T-helper 2 cell (primary cell): ENCODE measurements at regions not wholly inside any gene's neighbourhood (a gene's known extent, or its start where the extent isn't known, plus 50 kb on each side); places are given as distances from the start of the nearest gene placed in this dataset.
"Not testable (repeated sequence)": the region's sequence is repeated elsewhere in the genome, so short reads cannot be mapped to it uniquely, and the experiment has no call there.

Experiments
- DNase-seq, 5 experiments: peaks; one replicate each; pipeline versions ENCODE4 v3.0.0 to v3.0.0-alpha.2; 2012 to 2022

DNA sequence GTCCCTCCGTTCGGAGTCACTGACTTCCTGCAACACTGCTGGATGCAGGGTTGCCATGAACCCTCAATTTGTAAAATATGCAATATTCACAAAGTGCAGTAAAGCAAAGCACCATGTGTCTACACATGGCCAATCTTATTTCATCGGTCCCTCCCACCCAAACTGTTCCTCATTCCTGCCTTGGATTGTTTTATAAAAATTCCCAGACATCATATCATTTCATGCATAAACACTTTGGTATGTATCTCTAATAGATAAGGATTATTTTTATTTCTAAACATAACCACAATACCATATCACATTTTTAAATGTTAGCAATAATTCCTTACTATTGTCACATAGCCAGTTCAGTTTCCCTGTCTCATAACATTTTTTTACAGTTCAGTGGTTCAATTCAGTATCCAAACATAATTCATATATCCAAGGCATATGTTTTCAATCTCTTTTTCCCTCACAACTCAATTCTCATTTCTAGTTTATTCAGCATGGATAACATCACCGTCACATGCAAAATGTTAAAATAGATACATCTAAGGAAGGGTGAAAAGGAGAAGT is 82.0 kb upstream of the PCAT7 start:
- DNase-seq: no peak

DNA sequence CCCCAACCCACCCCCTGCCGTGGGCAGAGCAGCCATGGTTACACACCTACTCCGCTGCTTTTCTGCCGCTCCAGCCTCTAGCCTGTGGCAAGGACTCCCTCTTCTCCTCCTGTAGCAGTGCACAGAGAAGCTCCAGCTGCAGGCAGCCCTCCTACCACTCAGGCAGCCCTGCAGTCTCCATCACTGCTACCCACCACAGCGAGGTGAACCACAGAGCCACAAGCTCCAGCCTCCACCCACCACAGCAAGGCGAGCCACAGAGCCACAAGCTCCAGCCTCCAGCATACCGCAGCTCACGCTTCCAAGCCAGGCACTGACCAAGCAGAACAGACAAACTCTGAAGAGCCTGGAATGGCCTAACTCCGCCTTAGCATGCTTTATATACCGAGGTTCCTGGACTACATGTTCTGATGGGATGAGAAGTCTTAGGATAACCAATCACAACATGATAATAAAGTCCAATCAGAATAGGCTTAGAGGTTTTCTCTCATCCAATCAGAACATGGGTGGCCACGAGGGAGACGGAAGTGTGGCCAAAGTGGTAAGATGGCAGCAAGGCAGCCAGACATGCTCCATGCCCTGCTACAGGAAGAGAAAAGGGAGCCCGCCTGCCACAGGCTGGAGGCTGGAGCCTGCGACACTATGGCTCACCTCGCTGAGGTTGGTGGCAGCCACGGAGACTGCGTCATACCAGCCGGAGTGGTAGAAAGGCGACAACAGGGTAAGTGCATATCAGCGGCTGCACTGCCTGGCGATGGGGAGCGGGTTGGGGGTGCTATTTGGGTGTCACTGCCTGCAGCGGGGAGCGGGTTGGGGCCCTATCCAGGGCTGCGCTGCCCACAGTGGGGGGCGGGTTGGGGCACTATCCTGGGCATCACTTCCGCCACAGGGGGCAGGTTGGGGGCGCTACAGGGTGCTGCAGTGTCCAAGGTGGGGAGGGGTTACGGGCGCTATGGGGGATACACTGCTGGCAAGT is 75.8 kb upstream of the PCAT7 start:
- DNase-seq: no peak

DNA sequence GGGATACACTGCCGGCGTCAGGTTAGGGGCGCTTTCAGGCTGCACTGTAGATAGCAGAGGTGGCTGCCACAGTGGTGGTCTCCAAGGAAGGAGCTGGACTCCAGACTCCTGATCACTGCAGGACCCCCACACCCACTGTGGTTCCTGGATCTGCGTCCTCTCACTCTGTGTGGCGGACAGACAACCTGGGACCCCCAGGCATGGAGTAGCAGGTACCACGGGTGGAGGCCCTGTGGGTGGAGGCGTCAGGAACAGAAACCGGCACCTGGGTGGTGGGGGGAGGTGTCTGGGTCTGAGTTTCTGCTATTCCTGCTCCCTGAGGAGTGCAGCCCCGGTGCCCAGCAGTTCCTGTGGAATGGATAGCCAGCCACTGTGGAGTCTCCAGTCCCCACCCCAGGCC is 75.1 kb upstream of the PCAT7 start:
- no peak for DNase-seq

DNA sequence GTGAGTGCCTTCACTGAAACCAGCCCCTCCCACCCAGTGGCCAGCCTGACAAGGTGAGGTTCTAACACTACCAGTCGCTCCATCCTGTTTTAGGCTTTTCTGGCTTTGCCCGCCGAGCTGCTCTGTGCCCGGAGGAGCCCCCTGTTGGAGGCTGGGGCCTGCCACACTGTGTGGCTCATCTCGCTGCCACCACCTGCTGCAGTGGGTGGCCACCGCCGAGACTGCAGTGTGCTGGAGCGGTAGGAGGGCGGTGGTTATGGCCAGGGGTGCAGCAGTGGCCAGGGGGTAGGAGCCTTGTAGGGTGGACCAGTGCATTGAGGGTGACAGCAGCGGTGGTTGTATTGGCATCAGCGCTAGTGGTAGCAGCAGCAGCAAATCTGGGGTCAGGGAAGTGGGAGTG is 74.7 kb upstream of the PCAT7 start:
- DNase-seq: no peak

DNA sequence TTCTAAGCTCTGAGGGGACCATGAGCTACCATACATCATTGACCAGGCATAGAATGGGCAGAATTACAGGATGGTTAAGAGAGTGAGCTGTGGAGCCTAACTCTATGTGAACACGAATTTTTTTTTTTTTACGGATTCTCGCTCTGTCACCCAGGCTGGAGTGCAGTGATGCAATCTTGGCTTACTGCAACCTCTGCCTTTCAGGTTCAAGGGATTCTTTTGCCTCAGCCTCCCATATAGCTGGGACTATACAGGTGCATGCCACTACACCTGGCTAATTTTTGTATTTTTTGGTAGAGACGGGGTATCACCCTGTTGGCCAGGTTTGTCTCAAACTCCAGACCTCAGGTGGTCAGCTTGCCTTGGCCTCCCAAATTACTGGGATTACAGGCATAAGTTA is 72.8 kb upstream of the PCAT7 start:
- DNase-seq: no peak

DNA sequence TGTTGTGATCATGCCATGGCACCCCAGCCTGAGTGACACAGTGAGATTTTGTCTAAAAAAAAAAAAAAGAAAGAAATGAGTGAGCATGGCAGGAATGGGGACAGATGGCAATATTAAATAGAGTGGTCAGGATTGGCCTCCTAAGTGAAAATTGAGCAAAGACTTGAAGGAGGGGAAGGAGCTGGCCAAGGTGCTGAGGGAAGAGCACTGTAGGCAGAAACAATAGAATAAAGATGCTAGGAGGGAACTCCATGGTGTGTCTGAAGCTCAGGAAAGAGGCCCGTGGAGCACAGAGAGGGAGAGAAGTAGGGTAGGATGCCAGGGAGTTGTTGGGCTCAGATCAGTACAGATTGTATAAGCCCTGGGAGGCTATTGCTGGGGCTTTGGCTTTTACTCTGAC is 64.4 kb upstream of the PCAT7 start:
- DNase-seq: no peak

DNA sequence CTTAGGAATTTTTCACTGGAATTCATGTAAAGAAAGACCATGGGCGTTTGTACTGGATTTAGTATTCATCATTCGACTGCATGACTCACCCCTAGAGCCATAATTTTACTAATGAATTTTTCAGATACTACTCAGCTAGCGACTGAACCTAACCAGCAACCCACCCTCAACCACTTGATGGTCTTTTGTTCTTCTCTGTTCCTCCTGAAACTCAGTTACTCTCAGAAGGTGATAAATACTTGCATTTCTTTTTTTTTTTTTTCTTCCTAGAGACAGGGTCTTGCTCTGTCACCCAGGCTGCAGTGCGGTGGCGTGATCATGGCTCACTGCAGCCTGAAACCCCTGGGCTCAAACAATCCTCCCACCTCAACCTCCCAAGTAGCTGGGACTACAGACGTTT is 62.8 kb upstream of the PCAT7 start:
- not testable (repeated sequence) for DNase-seq

DNA sequence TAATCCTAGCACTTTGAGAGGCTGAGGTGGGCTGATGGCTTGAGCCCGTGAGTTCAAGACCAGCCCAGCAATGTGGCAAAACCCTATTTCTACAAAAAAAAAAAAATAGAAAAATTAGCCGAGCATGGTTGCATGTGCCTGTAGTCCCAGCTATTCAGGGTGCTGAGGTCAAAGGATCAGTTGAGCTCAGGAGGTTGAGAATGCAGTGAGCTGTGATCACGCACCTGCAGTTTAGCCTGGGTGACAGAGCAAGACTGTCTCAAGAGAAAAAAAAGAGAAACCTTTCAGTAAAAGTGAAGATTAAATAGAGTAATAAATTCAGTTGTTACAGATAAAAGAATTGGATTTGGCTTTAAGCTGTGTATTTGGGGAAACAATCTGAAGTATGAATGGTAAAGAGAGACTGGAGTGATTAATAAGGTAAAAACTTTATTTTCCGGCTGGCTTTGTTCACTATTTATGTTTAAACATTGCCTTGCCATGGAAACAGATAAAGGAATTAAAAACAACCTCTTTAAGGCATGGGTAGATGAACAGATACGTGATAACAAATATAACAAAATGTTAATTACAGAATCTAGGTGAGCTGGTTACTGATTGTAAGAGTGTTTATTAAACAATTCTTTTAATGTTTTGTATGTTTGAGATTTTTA is 56.0 kb upstream of the PCAT7 start:
- DNase-seq: no peak

DNA sequence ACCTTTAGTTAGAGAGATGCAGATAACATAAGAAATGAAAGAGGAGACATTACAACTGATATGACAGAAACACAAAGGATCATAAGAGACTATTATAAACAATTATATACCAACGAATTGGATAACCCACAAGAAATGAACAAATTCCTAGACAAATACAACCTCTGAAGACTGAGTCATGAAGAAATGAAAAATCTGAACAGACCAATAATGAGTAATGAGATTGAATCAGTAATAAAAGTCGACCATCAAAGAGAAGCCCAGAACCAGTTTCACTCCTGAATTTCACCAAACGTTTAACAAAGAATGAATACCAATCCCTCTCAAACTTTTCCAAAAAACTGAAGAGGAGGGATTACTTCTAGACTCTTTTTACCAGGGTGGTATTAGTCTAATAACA is 50.5 kb upstream of the PCAT7 start:
- no peak for DNase-seq
